ENCODE measurements at regions not wholly inside any gene's neighbourhood (a gene's known extent, or its start where the extent isn't known, plus 50 kb on each side); places are given as distances from the start of the nearest gene placed in this dataset.

- no peak for DNase-seq
These were observed 88.9 kb upstream of the NRXN1 start for GRCh38 chr2:51120754-51121280.

- DNase-seq = no peak
These were observed 79.6 kb upstream of the NRXN1 start for GRCh38 chr2:51111532-51111931.

- DNase-seq = no peak
These were observed 76.9 kb upstream of the NRXN1 start for GRCh38 chr2:51108794-51109193.

GRCh38 chr2:51107841-51108240 is 75.9 kb upstream of the NRXN1 start:
- no peak for DNase-seq

GRCh38 chr2:51105811-51106210 is 73.9 kb upstream of the NRXN1 start:
- DNase-seq = no peak

- peak; percentile 49 for DNase-seq
These were observed 71.3 kb upstream of the NRXN1 start for GRCh38 chr2:51103205-51103604.

- no peak for DNase-seq
These were observed 61.1 kb upstream of the NRXN1 start for GRCh38 chr2:51093016-51093415.

- DNase-seq = no peak
These were observed 53.6 kb upstream of the NRXN1 start for GRCh38 chr2:51085420-51086068.

GRCh38 chr2:51084750-51085149 is 52.8 kb upstream of the NRXN1 start:
- DNase-seq = no peak
